22Rv1 (cell line): ENCODE measurements at regions not wholly inside any gene's neighbourhood (a gene's known extent, or its start where the extent isn't known, plus 50 kb on each side); places are given as distances from the start of the nearest gene placed in this dataset.

Experiments used
- H3K27ac ChIP-seq: fragments of 450-650 bp; 2 replicates; pipeline ENCODE4 v1.5.1; 2017
- CTCF ChIP-seq: fragments of 450-650 bp; IDR thresholded peaks from 2 replicates; pipeline ENCODE4 v1.5.1; 2017; ENCODE audit warnings: mild to moderate bottlenecking
- ZFX ChIP-seq: fragments of 450-650 bp; IDR thresholded peaks from 2 replicates; pipeline ENCODE4 v1.6.1; 2017; ENCODE audit warnings: antibody characterized with exemption, borderline replicate concordance

GRCh38 chr4:26161030-26161824 lies 159.6 kb upstream of the RBPJ start:
- no peak overlapping the region for H3K27ac ChIP-seq
- peak; percentile 26 for TF ChIP-seq CTCF
- TF ChIP-seq ZFX = no peak

GRCh38 chr4:26162101-26162500 lies 158.7 kb upstream of the RBPJ start:
- TF ChIP-seq CTCF = no peak
- TF ChIP-seq ZFX = no peak
- H3K27ac ChIP-seq = no peak overlapping the region

- no peak overlapping the region for H3K27ac ChIP-seq
- TF ChIP-seq CTCF (no peak), ZFX (no peak)
Measured at GRCh38 chr4:26163425-26164362, 157.1 kb upstream of the RBPJ start.

- no peak for TF ChIP-seq CTCF
- no peak for TF ChIP-seq ZFX
Measured at GRCh38 chr4:26171501-26171900, 149.3 kb upstream of the RBPJ start.

GRCh38 chr4:26171941-26172340 lies 148.9 kb upstream of the RBPJ start:
- no peak overlapping the region for H3K27ac ChIP-seq
- TF ChIP-seq ZFX = no peak
- TF ChIP-seq CTCF = no peak

More at GRCh38 chr4:26171501-26171900, 149.3 kb upstream of the RBPJ start:
- no peak overlapping the region for H3K27ac ChIP-seq

GRCh38 chr4:26173619-26174018 lies 147.2 kb upstream of the RBPJ start:
- H3K27ac ChIP-seq = no peak overlapping the region
- TF ChIP-seq CTCF (no peak), ZFX (no peak)

GRCh38 chr4:26174027-26174426 lies 146.8 kb upstream of the RBPJ start:
- TF ChIP-seq ZFX (no peak), CTCF (no peak)
- H3K27ac ChIP-seq = no peak overlapping the region
